ENCODE measurements at regions not wholly inside any gene's neighbourhood (a gene's known extent, or its start where the extent isn't known, plus 50 kb on each side); places are given as distances from the start of the nearest gene placed in this dataset.

GRCh38 chr13:36512771-36513170 is 80.5 kb downstream of the CCNA1 start:
- H3K23ac ChIP-seq (ENCODE audit: insufficient read length), result no peak overlapping the region
- no peak for TF ChIP-seq EZH2 (IDR thresholded peaks at IDR 0.05; ENCODE audit: low read depth, low read length, severe bottlenecking)
- TF ChIP-seq JUN (IDR thresholded peaks at IDR 0.05; ENCODE audit: low read depth, low read length), result no peak
- no peak for TF ChIP-seq CBX5 (IDR thresholded peaks at IDR 0.05; ENCODE audit: low read depth, low read length)
- no peak for TF ChIP-seq HDAC6 (IDR thresholded peaks at IDR 0.05; ENCODE audit: low read depth, low read length)
- TF ChIP-seq RXRA (IDR thresholded peaks at IDR 0.05; ENCODE audit: insufficient read depth, low read depth, low read length), result no peak
- TF ChIP-seq RFX5 (IDR thresholded peaks at IDR 0.05; ENCODE audit: borderline replicate concordance, low read depth, low read length), result no peak
- no peak for TF ChIP-seq CBX8 (IDR thresholded peaks at IDR 0.05; ENCODE audit: borderline replicate concordance, low read depth, low read length)
- no peak for TF ChIP-seq SUZ12 (IDR thresholded peaks at IDR 0.05; ENCODE audit: low read length)
- TF ChIP-seq TAF7 (optimal IDR thresholded peaks at IDR 0.05; ENCODE audit: borderline replicate concordance, low read depth, low read length), result no peak
- TF ChIP-seq KDM5A (IDR thresholded peaks at IDR 0.05; ENCODE audit: low read length), result no peak
- TF ChIP-seq, protein P1, sequence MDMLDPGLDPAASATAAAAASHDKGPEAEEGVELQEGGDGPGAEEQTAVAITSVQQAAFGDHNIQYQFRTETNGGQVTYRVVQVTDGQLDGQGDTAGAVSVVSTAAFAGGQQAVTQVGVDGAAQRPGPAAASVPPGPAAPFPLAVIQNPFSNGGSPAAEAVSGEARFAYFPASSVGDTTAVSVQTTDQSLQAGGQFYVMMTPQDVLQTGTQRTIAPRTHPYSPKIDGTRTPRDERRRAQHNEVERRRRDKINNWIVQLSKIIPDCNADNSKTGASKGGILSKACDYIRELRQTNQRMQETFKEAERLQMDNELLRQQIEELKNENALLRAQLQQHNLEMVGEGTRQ (IDR thresholded peaks at IDR 0.05; ENCODE audit: low read length), result no peak
- no peak for TF ChIP-seq BACH1 (IDR thresholded peaks at IDR 0.05; ENCODE audit: low read length)
- TF ChIP-seq SP1 (IDR thresholded peaks at IDR 0.05; ENCODE audit: low read depth, low read length), result no peak
- TF ChIP-seq GTF2F1 (IDR thresholded peaks at IDR 0.05; ENCODE audit: borderline replicate concordance, low read depth, low read length), result no peak
- no peak for TF ChIP-seq SIN3A (conservative IDR thresholded peaks at IDR 0.05 in 1 of 2, IDR thresholded peaks at IDR 0.05 in 1 of 2; ENCODE audit: low read depth in 1 of 2, low read length in 2 of 2)

More at GRCh38 chr13:36512771-36513170, 80.5 kb downstream of the CCNA1 start:
- DNase-seq (ENCODE audit: low read depth in 1 of 2, low spot score in 2 of 2) (no peak), FAIRE-seq (no peak)
- Histone ChIP-seq H2AFZ (ENCODE audit: low read length) (no peak overlapping the region), H2BK15ac (ENCODE audit: low read length) (no peak overlapping the region), H3K36me3 (ENCODE audit: control insufficient read depth in 2 of 4, insufficient read depth in 4 of 4, low read length in 3 of 4) (no peaks in the 10 kb centered on the region), H3K9me3 (ENCODE audit: insufficient read depth in 2 of 2, low read depth in 1 of 2, low read length in 1 of 2) (no peaks in the 10 kb centered on the region), H3K14ac (ENCODE audit: insufficient read length) (no peak overlapping the region), H3K27ac (ENCODE audit: low read depth, low read length) (no peak overlapping the region), H2BK120ac (replicated peaks; ENCODE audit: low read depth, low read length) (no peak overlapping the region), H4K20me1 (replicated peaks in 1 of 2; ENCODE audit: control insufficient read depth in 1 of 2, insufficient read depth in 2 of 2, low read length in 2 of 2) (no peaks in the 10 kb centered on the region), H4K91ac (replicated peaks; ENCODE audit: insufficient read length, low read length) (no peak overlapping the region), H3K9ac (replicated peaks in 1 of 4; ENCODE audit: extremely low read depth in 1 of 4, low read depth in 3 of 4, low read length in 3 of 4) (no peak overlapping the region), H3K27me3 (replicated peaks in 1 of 4; ENCODE audit: control insufficient read depth in 3 of 4, extremely low read depth in 1 of 4, insufficient read depth in 3 of 4, low read length in 3 of 4) (no peaks in the 10 kb centered on the region), H2AK5ac (ENCODE audit: low read depth, low read length) (no peak overlapping the region), H3K79me1 (ENCODE audit: low read depth, low read length) (no peaks in the 10 kb centered on the region), H3K4me3 (ENCODE audit: extremely low read depth in 1 of 4, insufficient read depth in 2 of 4, low read depth in 3 of 4, low read length in 4 of 4) (no peak overlapping the region), H2BK12ac (ENCODE audit: low read depth, low read length) (no peak overlapping the region), H3K23me2 (ENCODE audit: low read depth, low read length) (no peaks in the 10 kb centered on the region; the same call in 1 of the 2 replicates), H3K18ac (ENCODE audit: extremely low read depth, low read length) (no peak overlapping the region), H3K4me1 (replicated peaks in 1 of 4; ENCODE audit: control insufficient read depth in 3 of 4, insufficient read depth in 4 of 4, low read length in 3 of 4) (no peaks in the 10 kb centered on the region), H3K79me2 (ENCODE audit: control insufficient read depth in 1 of 2, insufficient read depth in 2 of 2, low read length in 2 of 2) (no peaks in the 10 kb centered on the region), H3K4ac (replicated peaks; ENCODE audit: insufficient read length, low read depth, low read length) (no peak overlapping the region), H2BK5ac (ENCODE audit: low read depth, low read length) (no peak overlapping the region), H3K56ac (replicated peaks; ENCODE audit: insufficient read length, low read depth, low read length) (no peak overlapping the region), H2BK20ac (ENCODE audit: low read length) (no peak overlapping the region), H4K5ac (ENCODE audit: insufficient read length, low read depth, low read length) (no peak overlapping the region), H3K4me2 (ENCODE audit: insufficient read depth in 1 of 2, low read depth in 2 of 2, low read length in 2 of 2) (no peak overlapping the region), H4K8ac (ENCODE audit: extremely low read depth, insufficient read depth, low read length) (no peak overlapping the region)
- WGBS, 2 experiments (ENCODE audit: extremely low coverage in 1 of 2, insufficient coverage in 1 of 2, insufficient read length in 1 of 2, insufficient replicate concordance in 2 of 2, low coverage in 1 of 2, low lambda C conversion rate in 2 of 2, missing lambda C conversion rate in 1 of 2), result 95% methylated on average over 5 of the region's 5 CpGs; no CpG with 5 or more reads in 1 of the 2 experiments
- POLR2A ChIA-PET (ENCODE audit: partially characterized antibody), result no interaction called here
- CTCF ChIA-PET (ENCODE audit: partially characterized antibody), result no interaction called here
